ENCODE measurements at regions not wholly inside any gene's neighbourhood (a gene's known extent, or its start where the extent isn't known, plus 50 kb on each side); places are given as distances from the start of the nearest gene placed in this dataset.

DNA sequence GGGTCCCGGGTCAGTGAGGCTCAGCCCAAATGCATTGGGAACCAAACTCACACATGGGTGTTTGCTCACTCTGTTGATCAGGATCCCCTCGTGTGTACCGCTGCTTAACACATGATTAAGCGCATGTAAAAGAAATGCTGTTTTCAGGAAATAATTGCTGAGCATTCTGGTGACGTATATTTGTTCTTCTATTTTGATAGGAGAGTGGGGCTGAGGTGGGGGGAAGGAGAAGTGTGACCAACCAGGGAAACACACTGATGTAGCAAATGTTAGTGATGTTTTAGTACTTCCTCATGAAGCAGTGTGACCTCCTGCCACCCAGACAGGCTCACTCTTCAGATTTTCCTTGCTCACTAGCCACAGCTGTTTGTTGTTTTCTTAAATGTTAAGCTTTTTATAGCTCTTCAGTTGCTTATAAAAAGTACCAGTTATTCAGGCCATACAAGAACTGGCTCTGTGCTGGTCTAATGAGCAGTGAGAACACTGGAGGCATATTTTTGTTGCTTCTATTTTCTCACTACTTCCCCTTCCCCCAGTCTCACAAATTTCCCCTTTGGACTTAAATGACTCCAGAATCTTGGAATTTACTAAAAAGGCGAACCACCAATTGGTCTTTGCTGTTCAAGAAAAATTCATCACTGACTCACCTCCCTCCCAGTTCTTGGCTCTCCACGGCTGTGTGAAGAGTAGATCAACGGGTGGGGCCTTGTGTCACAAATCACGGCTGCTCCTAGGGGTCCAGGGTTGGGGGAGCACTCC is 79.2 kb upstream of the BACH2 start:
- peak overlapping the region; percentile 74 for H3K4me2 ChIP-seq (ENCODE audit: low read length)
- no peaks in the 10 kb centered on the region for H3K79me2 ChIP-seq (ENCODE audit: insufficient read depth, low read length)
- TF ChIP-seq, protein P1, sequence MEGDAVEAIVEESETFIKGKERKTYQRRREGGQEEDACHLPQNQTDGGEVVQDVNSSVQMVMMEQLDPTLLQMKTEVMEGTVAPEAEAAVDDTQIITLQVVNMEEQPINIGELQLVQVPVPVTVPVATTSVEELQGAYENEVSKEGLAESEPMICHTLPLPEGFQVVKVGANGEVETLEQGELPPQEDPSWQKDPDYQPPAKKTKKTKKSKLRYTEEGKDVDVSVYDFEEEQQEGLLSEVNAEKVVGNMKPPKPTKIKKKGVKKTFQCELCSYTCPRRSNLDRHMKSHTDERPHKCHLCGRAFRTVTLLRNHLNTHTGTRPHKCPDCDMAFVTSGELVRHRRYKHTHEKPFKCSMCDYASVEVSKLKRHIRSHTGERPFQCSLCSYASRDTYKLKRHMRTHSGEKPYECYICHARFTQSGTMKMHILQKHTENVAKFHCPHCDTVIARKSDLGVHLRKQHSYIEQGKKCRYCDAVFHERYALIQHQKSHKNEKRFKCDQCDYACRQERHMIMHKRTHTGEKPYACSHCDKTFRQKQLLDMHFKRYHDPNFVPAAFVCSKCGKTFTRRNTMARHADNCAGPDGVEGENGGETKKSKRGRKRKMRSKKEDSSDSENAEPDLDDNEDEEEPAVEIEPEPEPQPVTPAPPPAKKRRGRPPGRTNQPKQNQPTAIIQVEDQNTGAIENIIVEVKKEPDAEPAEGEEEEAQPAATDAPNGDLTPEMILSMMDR (IDR thresholded peaks at IDR 0.05; ENCODE audit: low read length) = no peak
- TF ChIP-seq EZH2 (IDR thresholded peaks at IDR 0.05; ENCODE audit: borderline replicate concordance, low read length) = no peak
- no peaks in the 10 kb centered on the region for H3F3A ChIP-seq (ENCODE audit: insufficient read depth, low read length)
- no peaks in the 10 kb centered on the region for H3K9me3 ChIP-seq (ENCODE audit: low read length)
- peaks cover 77% of the 10 kb centered on the region for H3K4me1 ChIP-seq (ENCODE audit: insufficient read depth, low read length, severe bottlenecking)
- no peaks in the 10 kb centered on the region for H3K27me3 ChIP-seq (ENCODE audit: insufficient read depth, low read length)
- H3K4me3 ChIP-seq (ENCODE audit: low read depth, low read length, poor library complexity, severe bottlenecking) = peak overlapping the region; percentile 46
- H4K20me1 ChIP-seq (ENCODE audit: insufficient read depth, low read length) = no peaks in the 10 kb centered on the region
- H3K27ac ChIP-seq (ENCODE audit: low read depth, low read length, poor library complexity, severe bottlenecking) = peak overlapping the region; percentile 96
- H2AFZ ChIP-seq (ENCODE audit: low read length) = no peak overlapping the region
- peak overlapping the region; percentile 66 for H3K9ac ChIP-seq (ENCODE audit: low read length)
- H3K36me3 ChIP-seq (ENCODE audit: insufficient read depth, low read length) = no peaks in the 10 kb centered on the region
- no peaks in the 10 kb centered on the region for H3K9me2 ChIP-seq (ENCODE audit: low read depth, low read length)

DNA sequence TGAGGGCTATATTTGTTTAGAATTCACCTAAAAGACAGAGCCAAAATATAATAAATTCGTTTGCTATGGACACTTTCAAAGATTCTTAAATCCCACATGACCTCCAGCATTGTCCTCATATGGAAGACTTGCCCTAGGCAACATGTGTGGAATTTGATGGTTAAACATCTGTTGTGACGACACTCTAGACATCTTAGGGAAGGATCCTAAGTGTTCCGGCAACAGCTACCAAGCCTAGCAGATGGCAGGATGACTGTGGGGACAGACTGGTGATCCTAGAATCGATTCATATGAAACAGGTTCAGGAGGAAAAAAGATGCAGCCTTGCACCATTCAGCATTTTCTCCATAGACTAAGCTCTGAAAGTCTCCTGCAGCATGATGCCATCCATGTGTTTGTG is 77.6 kb upstream of the BACH2 start:
- H3K9ac ChIP-seq (ENCODE audit: low read length) = no peak overlapping the region
- H2AFZ ChIP-seq (ENCODE audit: low read length) = no peak overlapping the region
- no peak for TF ChIP-seq EZH2 (IDR thresholded peaks at IDR 0.05; ENCODE audit: borderline replicate concordance, low read length)
- TF ChIP-seq, protein P1 (IDR thresholded peaks at IDR 0.05; ENCODE audit: low read length) = no peak

GRCh38 chr6:90372885-90373284 is 76.2 kb upstream of the BACH2 start:
- H3K4me3 ChIP-seq (ENCODE audit: low read depth, low read length, poor library complexity, severe bottlenecking) = no peak overlapping the region
- H2AFZ ChIP-seq (ENCODE audit: low read length) = no peak overlapping the region
- H3K9me3 ChIP-seq (ENCODE audit: low read length) = peaks cover 4% of the 10 kb centered on the region
- no peaks in the 10 kb centered on the region for H3F3A ChIP-seq (ENCODE audit: insufficient read depth, low read length)
- H3K9me2 ChIP-seq (ENCODE audit: low read depth, low read length) = no peaks in the 10 kb centered on the region
- peak overlapping the region; percentile 96 for H3K27ac ChIP-seq (ENCODE audit: low read depth, low read length, poor library complexity, severe bottlenecking)
- peaks cover 69% of the 10 kb centered on the region for H3K4me1 ChIP-seq (ENCODE audit: insufficient read depth, low read length, severe bottlenecking)
- no peaks in the 10 kb centered on the region for H4K20me1 ChIP-seq (ENCODE audit: insufficient read depth, low read length)
- no peak overlapping the region for H3K9ac ChIP-seq (ENCODE audit: low read length)
- H3K36me3 ChIP-seq (ENCODE audit: insufficient read depth, low read length) = 0 out of 2 replicates have a peak, but pooled peaks cover 4% of the 10 kb centered on the region
- no peaks in the 10 kb centered on the region for H3K27me3 ChIP-seq (ENCODE audit: insufficient read depth, low read length)
- TF ChIP-seq EZH2 (IDR thresholded peaks at IDR 0.05; ENCODE audit: borderline replicate concordance, low read length) = no peak
- TF ChIP-seq, protein P1 (IDR thresholded peaks at IDR 0.05; ENCODE audit: low read length) = no peak
- H3K4me2 ChIP-seq (ENCODE audit: low read length) = no peak overlapping the region
- no peaks in the 10 kb centered on the region for H3K79me2 ChIP-seq (ENCODE audit: insufficient read depth, low read length)

More for the DNA sequence above, 77.6 kb upstream of the BACH2 start:
- Histone ChIP-seq H3K4me3 (ENCODE audit: low read depth, low read length, poor library complexity, severe bottlenecking) (no peak overlapping the region), H3K27ac (ENCODE audit: low read depth, low read length, poor library complexity, severe bottlenecking) (peak overlapping the region; percentile 96), H3K36me3 (ENCODE audit: insufficient read depth, low read length) (no peaks in the 10 kb centered on the region), H3K9me2 (ENCODE audit: low read depth, low read length) (no peaks in the 10 kb centered on the region), H3F3A (ENCODE audit: insufficient read depth, low read length) (no peaks in the 10 kb centered on the region), H4K20me1 (ENCODE audit: insufficient read depth, low read length) (no peaks in the 10 kb centered on the region), H3K4me2 (ENCODE audit: low read length) (no peak overlapping the region), H3K27me3 (ENCODE audit: insufficient read depth, low read length) (no peaks in the 10 kb centered on the region), H3K79me2 (ENCODE audit: insufficient read depth, low read length) (no peaks in the 10 kb centered on the region), H3K9me3 (ENCODE audit: low read length) (no peaks in the 10 kb centered on the region), H3K4me1 (ENCODE audit: insufficient read depth, low read length, severe bottlenecking) (peaks cover 73% of the 10 kb centered on the region)
